ENCODE measurements at regions not wholly inside any gene's neighbourhood (a gene's known extent, or its start where the extent isn't known, plus 50 kb on each side); places are given as distances from the start of the nearest gene placed in this dataset.

GRCh38 chr22:48366056-48366455, 1461.6 kb downstream of the BRD1 start:
- no peak for TF ChIP-seq TCF7L2 (IDR thresholded peaks at IDR 0.05; ENCODE audit: low read depth, low read length)
- no peak for TF ChIP-seq SIN3A (IDR thresholded peaks at IDR 0.05; ENCODE audit: borderline replicate concordance, insufficient read depth, low read depth, low read length)
- TF ChIP-seq CTCF (IDR thresholded peaks at IDR 0.05), result no peak

All from Panc1 (cell line).